NCI-H2171 (cell line): ENCODE measurements at regions not wholly inside any gene's neighbourhood (a gene's known extent, or its start where the extent isn't known, plus 50 kb on each side); places are given as distances from the start of the nearest gene placed in this dataset.

Experiments used
- DNase-seq: peaks from one replicate; lab custom pipeline; 2025; lab: John Stamatoyannopoulos, UW

DNA sequence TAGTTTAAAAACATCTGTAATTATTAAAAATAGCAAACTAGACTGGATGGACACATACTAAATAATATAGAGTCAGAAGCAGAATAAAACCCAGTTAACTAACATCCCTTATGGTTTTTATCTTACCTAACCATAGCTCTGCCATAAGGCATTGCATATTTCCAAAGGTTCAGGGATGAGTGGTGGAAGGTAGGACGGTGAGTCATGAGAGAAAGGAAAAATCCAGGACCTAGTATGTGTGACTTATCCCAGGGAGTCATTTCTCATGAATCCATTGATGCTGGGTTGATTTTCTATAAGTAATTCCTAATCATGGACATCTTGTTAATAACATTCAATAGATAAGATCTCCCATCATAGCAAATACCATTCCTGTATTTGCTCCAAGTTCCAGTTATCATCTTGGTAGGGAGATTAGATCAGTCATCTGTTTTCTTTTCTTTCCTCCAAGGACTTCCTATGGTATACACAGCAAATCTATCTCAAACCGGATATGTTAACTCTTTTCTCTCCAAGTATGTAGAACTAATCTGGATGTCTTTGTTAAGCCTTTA, 490.7 kb upstream of the B3GALT2 start:
- DNase-seq, result no peak

DNA sequence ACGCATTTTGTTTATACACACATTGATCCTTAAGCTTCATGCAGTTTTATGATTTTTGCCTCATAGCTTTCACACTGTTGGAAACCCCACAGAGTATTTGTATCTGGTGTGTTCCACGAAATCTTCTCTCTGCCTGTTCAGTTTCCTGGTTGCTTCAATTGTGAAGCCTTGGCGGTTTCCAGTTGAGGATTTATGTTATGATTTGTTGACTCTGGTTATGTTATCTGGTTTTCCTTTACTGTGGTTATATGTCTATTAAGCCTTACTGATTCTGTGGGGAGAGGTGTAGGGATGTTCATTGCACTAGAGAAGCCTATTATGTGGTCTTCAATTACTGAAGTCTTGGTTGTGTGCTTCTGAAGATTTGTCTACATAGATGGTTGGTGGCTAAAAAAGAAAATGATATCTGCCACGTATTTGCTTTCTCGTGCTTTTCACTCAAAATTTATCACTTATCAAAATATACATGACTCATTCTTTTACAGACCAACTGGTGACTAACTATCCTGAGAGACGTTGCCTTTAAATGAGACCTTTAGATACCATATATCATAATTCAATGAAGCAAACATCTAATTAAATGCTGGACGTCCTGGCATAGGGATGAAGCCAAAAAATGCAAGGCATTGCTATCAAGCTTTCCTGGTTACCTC, 488.0 kb upstream of the B3GALT2 start:
- no peak for DNase-seq

DNA sequence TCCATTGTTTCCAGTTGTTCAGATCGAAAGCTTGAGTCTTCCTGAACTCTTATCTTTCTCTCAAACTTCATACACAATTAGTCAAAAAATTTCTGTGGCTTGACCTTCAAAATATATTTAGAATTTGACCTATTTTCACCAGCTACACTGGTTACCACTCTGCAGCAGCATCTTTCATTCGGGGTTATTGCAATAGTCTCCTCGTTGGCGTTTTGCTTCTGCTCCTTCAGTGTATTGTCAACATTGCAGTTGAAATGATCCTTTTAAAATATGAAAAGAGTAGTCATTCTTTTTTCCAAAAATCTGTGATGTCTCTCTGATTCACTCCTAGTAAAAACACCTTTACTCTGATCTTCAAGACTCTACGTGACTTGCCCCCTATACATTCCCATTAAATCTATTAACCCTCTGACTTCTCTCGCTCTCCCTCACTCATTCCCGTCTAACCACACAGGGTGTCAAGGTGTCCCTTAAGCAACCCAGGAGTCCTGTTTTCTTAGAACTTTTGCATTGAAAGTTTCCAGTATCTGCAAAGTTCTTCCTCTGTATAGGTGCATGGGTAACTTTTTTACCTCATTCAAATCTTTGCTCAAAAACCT, 480.2 kb upstream of the B3GALT2 start:
- DNase-seq, result no peak

DNA sequence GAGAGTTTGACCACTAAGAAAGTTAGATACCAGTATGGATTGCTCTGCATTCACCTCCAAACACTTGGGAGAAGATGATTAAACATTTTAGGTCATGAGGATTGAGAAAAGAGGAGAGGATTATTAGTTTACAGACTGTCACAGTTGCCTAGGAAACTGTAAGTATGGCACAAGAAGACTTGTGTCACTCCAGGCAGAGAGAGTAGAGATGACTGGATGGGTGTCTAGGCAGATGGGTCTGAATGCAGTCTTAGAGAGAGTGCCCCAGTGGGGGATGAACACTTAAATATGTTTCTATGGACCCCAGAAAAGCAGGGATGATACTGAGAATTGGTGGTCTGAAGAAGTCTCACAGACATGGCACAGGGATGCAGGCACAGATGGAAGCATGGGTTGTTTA, 477.6 kb upstream of the B3GALT2 start:
- DNase-seq, result no peak

DNA sequence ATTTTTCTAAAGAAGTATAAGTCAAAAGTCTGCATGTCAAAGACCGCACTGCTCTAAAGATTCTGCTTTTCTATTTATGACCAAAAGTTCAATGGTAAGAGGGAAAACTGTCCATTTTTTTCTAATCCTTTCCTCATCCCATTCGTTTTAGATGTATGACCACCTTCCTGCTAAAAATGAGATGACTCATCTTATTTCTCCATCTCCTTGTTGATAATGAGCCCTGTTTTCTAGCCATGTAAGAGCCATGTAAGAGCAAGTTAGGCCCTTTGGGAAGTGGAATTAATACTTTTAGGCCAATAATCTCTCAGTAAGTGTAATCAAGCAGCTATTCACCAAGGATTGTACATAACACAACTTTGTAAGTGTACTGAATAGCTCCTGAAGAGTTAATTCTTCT, 475.6 kb upstream of the B3GALT2 start:
- DNase-seq, result no peak

GRCh38 chr1:193661385-193661784, 475.0 kb upstream of the B3GALT2 start:
- no peak for DNase-seq

GRCh38 chr1:193660428-193660827, 474.0 kb upstream of the B3GALT2 start:
- no peak for DNase-seq

- no peak for DNase-seq
Measured at GRCh38 chr1:193658691-193659090, 472.3 kb upstream of the B3GALT2 start.

DNA sequence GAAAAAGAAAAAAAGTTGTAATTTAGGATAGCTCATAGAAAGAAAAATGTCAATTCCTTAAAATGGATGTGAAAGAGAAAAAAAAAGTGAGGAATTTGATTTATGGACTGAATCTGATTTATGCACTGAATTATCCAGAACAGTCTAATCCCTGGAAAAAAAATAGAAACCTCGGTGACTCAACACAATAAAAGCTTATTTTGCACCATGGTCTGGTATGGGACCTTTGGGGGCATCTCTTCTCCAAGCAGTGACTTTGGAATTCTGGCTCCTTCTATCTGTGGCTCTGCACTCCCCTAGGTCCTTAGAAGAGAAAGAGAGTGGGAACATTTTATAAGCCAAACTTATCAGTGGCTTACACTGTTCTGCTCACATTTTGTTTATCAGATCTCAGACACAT, 471.7 kb upstream of the B3GALT2 start:
- no peak for DNase-seq

- no peak for DNase-seq
Measured at GRCh38 chr1:193657552-193657951, 471.1 kb upstream of the B3GALT2 start.

DNA sequence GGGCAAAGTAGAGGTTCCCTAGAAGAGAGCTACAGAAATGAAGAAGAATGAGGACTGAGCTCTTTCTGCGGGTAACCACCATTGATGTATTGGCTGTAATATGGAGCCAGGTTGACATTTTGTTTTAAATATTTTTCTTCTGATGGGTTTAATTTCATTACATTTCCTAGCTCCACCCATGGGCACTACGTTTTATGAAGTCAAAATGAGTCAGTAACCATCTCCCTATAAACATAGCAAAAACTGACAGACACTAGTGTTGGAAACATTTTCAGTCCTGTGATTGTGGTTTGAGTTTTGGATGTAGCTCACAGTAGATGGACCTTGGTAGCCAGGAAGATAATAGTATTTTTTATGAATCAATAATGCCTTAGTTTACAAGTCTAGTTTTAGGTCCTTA, 470.4 kb upstream of the B3GALT2 start:
- no peak for DNase-seq

DNA sequence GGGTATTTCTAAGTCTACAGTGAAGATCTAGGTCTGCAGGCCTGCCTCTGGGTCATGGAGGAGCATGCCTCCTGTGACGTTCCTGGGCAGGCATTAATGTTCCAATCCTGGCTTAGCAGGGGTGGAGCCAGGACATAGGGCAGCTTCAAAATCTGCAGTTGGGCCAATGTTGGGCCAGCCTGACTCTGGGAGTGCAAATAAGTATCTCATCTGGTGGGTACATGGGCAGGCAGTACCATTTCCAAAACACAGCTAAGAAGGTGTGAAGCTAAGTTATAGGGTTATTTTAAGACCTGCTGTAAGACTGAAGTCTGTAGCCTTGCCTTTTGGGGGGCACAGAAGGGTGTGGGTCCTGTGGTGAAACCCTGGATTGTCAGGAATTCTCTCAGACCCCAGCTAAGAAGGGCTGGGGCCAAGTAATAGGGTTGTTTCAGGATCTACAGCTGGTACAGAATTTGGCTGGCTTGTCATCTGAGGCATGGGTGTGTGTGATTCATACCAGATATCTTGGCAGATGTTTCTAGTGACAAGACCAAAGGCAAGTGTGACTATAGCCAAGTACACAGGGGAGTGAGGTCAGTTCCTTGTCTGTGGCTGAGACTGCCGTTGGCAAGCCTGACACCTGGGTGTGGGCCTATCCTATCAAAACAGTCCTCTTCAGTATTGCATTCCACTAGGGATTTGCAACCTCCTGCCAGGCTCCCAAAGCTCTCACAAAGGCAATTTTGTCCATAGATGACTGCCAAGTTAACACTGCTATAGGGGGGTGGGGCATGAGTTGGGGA, 468.7 kb upstream of the B3GALT2 start:
- no peak for DNase-seq

GRCh38 chr1:193649587-193649986, 463.2 kb upstream of the B3GALT2 start:
- no peak for DNase-seq

- no peak for DNase-seq
Measured at GRCh38 chr1:193634876-193635275, 448.5 kb upstream of the B3GALT2 start.

GRCh38 chr1:193634470-193634869, 448.1 kb upstream of the B3GALT2 start:
- DNase-seq, result no peak

GRCh38 chr1:193633991-193634390, 447.6 kb upstream of the B3GALT2 start:
- DNase-seq, result no peak

- no peak for DNase-seq
Measured at GRCh38 chr1:193633093-193633492, 446.7 kb upstream of the B3GALT2 start.

DNA sequence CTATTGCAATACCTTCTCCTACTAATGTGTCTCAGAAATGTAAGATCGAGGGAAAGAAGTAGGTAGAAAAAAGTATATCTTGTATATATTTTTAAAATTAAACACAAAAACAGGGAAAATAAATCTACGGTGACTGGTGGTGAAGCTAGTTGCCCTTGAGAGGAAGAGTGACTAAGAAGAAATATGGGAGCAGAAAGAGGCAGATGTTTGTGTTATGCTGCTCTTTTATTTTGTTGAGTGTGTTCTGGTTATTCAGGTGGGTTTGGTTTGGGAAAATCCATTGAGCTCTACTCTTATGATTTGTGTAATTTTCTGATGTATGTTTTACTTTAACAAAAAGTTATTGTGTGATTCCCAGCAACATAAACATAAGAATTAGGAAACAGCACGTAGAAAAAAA, 444.9 kb upstream of the B3GALT2 start:
- DNase-seq, result no peak

DNA sequence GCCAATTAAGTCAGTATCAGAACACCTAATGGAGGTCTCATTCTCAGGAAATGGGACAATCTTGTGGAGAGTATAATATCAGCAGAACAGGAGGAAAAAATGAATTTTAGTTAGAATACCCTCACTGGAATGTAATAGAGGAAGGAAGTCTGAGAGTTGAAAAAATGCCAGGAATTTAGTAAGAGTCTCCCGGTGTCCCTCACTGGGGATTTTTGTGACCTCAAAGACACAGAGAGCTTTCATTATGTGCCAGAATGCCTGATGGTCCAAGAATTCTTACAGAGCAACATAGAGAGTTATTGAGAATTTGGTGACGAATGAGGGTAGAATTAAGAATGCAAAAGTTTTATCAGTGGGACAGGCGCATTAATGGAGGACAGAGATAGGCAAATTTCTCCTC, 443.5 kb upstream of the B3GALT2 start:
- no peak for DNase-seq

GRCh38 chr1:193626695-193627094, 440.3 kb upstream of the B3GALT2 start:
- no peak for DNase-seq

DNA sequence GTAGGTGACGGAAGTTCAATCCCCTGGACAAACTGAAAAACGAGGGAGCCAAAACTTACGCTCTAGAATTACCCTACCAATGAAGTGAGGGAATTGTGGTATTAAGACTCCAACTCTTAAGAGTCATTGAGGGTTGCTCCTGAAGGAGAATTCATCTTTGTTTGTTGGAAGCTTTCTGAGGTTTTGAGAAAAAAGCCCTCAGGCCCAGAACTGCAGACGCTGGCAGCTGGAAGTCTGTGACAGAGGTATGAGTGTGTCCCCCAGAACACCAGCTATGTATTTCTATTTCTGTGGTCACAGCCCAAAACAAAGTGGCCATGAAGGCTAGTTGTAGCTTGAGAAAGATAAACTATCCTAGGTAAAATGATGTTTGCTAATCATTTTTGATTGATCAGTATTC, 438.8 kb upstream of the B3GALT2 start:
- no peak for DNase-seq

DNA sequence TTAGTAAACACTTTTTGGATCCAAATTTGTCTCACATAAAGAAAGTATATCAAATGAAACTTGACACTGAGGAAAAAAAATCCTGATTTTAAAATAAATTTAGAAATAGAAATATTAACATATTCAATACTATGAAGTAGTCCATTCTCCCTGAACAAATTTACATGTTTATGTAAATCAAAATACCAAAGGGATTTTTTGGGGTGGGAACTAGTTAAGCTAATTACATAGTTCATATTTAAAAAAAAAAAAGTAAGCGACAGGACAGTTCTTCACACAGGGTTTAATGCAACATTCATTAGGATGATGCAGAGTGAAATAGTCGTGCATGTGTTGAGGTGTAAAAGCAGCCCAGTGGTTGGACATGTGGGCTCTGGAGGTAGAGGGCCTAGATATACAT, 433.5 kb upstream of the B3GALT2 start:
- no peak for DNase-seq

DNA sequence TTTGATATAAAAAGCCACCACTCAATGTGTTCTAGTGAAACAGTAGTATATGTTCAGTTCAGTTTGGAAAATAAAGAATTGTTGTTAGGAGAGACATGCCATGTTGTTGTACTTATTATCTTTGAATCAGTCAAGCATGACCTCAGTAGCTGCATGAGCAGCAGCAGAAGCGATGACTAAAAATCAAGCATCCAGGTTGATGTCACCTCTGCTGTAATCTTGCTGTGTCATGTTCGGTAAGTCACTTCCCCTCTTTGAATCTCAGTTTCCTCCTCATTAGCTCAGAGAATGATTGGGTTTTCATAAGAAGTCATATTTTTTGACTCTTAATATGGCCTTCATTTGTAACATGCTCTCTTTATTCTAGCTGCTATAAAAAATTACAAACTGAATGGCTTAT, 428.4 kb upstream of the B3GALT2 start:
- DNase-seq, result no peak
